ENCODE measurements at regions not wholly inside any gene's neighbourhood (a gene's known extent, or its start where the extent isn't known, plus 50 kb on each side); places are given as distances from the start of the nearest gene placed in this dataset.

GRCh38 chr13:103958691-103959090 lies 892.5 kb upstream of the SLC10A2 start:
- TF ChIP-seq POLR2A (IDR thresholded peaks at IDR 0.05; ENCODE audit: control extremely low read depth in 1 of 2, low read depth in 2 of 2, low read length in 2 of 2) (no peak), BCL11A (IDR thresholded peaks at IDR 0.05; ENCODE audit: low read depth in 2 of 2, low read length in 2 of 2) (no peak), RAD21 (IDR thresholded peaks at IDR 0.05 in 1 of 2, conservative IDR thresholded peaks at IDR 0.05 in 1 of 2; ENCODE audit: low read depth in 2 of 2, low read length in 2 of 2) (no peak), USF2 (IDR thresholded peaks at IDR 0.05; ENCODE audit: low read length) (no peak), CTCF (IDR thresholded peaks at IDR 0.05; ENCODE audit: control extremely low read depth in 1 of 3, insufficient read depth in 1 of 3, low read depth in 1 of 3, low read length in 3 of 3) (no peak), POLR2AphosphoS5 (IDR thresholded peaks at IDR 0.05; ENCODE audit: low read depth, low read length) (no peak), CREB1 (IDR thresholded peaks at IDR 0.05) (no peak), RNF2 (IDR thresholded peaks at IDR 0.05; ENCODE audit: borderline replicate concordance, low read depth, low read length, missing control alignments, poor library complexity, severe bottlenecking) (no peak)
